ENCODE measurements at regions not wholly inside any gene's neighbourhood (a gene's known extent, or its start where the extent isn't known, plus 50 kb on each side); places are given as distances from the start of the nearest gene placed in this dataset.

GRCh38 chr4:83864097-83864817, 328.3 kb downstream of the GPAT3 start:
- no peak for FAIRE-seq
- no peak for TF ChIP-seq POU2F2 (IDR thresholded peaks at IDR 0.05; ENCODE audit: low read depth, low read length)
- TF ChIP-seq POLR2AphosphoS5 (IDR thresholded peaks at IDR 0.05; ENCODE audit: low read depth, low read length): no peak
- no peak for TF ChIP-seq POLR2A (IDR thresholded peaks at IDR 0.05; ENCODE audit: low read depth, low read length)
- no peak for TF ChIP-seq SPI1 (IDR thresholded peaks at IDR 0.05; ENCODE audit: low read depth, low read length)
- no peak for TF ChIP-seq TAF1 (IDR thresholded peaks at IDR 0.05; ENCODE audit: low read depth, low read length)
- TF ChIP-seq PAX5 (IDR thresholded peaks at IDR 0.05; ENCODE audit: insufficient read depth, low read length, severe bottlenecking): no peak
- no peak for DNase-seq (ENCODE audit: insufficient read length, low spot score)

- DNase-seq (ENCODE audit: insufficient read length, low spot score): no peak
- no peak for FAIRE-seq
- TF ChIP-seq POLR2AphosphoS5 (IDR thresholded peaks at IDR 0.05; ENCODE audit: low read depth, low read length): no peak
Observed at GRCh38 chr4:83862471-83862870, 326.6 kb downstream of the GPAT3 start.

GRCh38 chr4:83860200-83860599, 324.3 kb downstream of the GPAT3 start:
- TF ChIP-seq TAF1 (IDR thresholded peaks at IDR 0.05; ENCODE audit: low read depth, low read length) (no peak), POLR2A (IDR thresholded peaks at IDR 0.05; ENCODE audit: low read depth, low read length) (no peak), POLR2AphosphoS5 (IDR thresholded peaks at IDR 0.05; ENCODE audit: low read depth, low read length) (no peak), SPI1 (IDR thresholded peaks at IDR 0.05; ENCODE audit: low read depth, low read length) (no peak), POU2F2 (IDR thresholded peaks at IDR 0.05; ENCODE audit: low read depth, low read length) (no peak), PAX5 (IDR thresholded peaks at IDR 0.05; ENCODE audit: insufficient read depth, low read length, severe bottlenecking) (no peak)
- DNase-seq (ENCODE audit: insufficient read length, low spot score) (no peak), FAIRE-seq (no peak)

- FAIRE-seq (no peak), DNase-seq (ENCODE audit: insufficient read length, low spot score) (no peak)
- no peak for TF ChIP-seq POLR2A (IDR thresholded peaks at IDR 0.05; ENCODE audit: low read depth, low read length)
- TF ChIP-seq POU2F2 (IDR thresholded peaks at IDR 0.05; ENCODE audit: low read depth, low read length): no peak
- no peak for TF ChIP-seq POLR2AphosphoS5 (IDR thresholded peaks at IDR 0.05; ENCODE audit: low read depth, low read length)
Observed at GRCh38 chr4:83858131-83858530, 322.2 kb downstream of the GPAT3 start.

GRCh38 chr4:83855044-83855443, 319.1 kb downstream of the GPAT3 start:
- DNase-seq (ENCODE audit: insufficient read length, low spot score): no peak
- FAIRE-seq: no peak
- TF ChIP-seq PAX5 (IDR thresholded peaks at IDR 0.05; ENCODE audit: insufficient read depth, low read length, severe bottlenecking) (no peak), TAF1 (IDR thresholded peaks at IDR 0.05; ENCODE audit: low read depth, low read length) (no peak), SPI1 (IDR thresholded peaks at IDR 0.05; ENCODE audit: low read depth, low read length) (no peak), POLR2AphosphoS5 (IDR thresholded peaks at IDR 0.05; ENCODE audit: low read depth, low read length) (no peak), POU2F2 (IDR thresholded peaks at IDR 0.05; ENCODE audit: low read depth, low read length) (no peak), POLR2A (IDR thresholded peaks at IDR 0.05; ENCODE audit: low read depth, low read length) (no peak)

GRCh38 chr4:83852085-83852451, 316.2 kb downstream of the GPAT3 start:
- FAIRE-seq (no peak), DNase-seq (ENCODE audit: insufficient read length, low spot score) (no peak)
- TF ChIP-seq SPI1 (IDR thresholded peaks at IDR 0.05; ENCODE audit: low read depth, low read length) (no peak), TAF1 (IDR thresholded peaks at IDR 0.05; ENCODE audit: low read depth, low read length) (no peak), POU2F2 (IDR thresholded peaks at IDR 0.05; ENCODE audit: low read depth, low read length) (no peak), POLR2AphosphoS5 (IDR thresholded peaks at IDR 0.05; ENCODE audit: low read depth, low read length) (no peak), POLR2A (IDR thresholded peaks at IDR 0.05; ENCODE audit: low read depth, low read length) (no peak), PAX5 (IDR thresholded peaks at IDR 0.05; ENCODE audit: insufficient read depth, low read length, severe bottlenecking) (no peak)

GRCh38 chr4:83851261-83852084, 315.6 kb downstream of the GPAT3 start:
- FAIRE-seq: no peak
- no peak for DNase-seq (ENCODE audit: insufficient read length, low spot score)
- TF ChIP-seq POLR2A (IDR thresholded peaks at IDR 0.05; ENCODE audit: low read depth, low read length): no peak
- TF ChIP-seq SPI1 (IDR thresholded peaks at IDR 0.05; ENCODE audit: low read depth, low read length): no peak
- TF ChIP-seq POU2F2 (IDR thresholded peaks at IDR 0.05; ENCODE audit: low read depth, low read length): no peak
- TF ChIP-seq PAX5 (IDR thresholded peaks at IDR 0.05; ENCODE audit: insufficient read depth, low read length, severe bottlenecking): no peak
- no peak for TF ChIP-seq POLR2AphosphoS5 (IDR thresholded peaks at IDR 0.05; ENCODE audit: low read depth, low read length)
- TF ChIP-seq TAF1 (IDR thresholded peaks at IDR 0.05; ENCODE audit: low read depth, low read length): no peak

- FAIRE-seq (no peak), DNase-seq (ENCODE audit: insufficient read length, low spot score) (no peak)
- TF ChIP-seq POLR2A (IDR thresholded peaks at IDR 0.05; ENCODE audit: low read depth, low read length) (no peak), PAX5 (IDR thresholded peaks at IDR 0.05; ENCODE audit: insufficient read depth, low read length, severe bottlenecking) (no peak), POU2F2 (IDR thresholded peaks at IDR 0.05; ENCODE audit: low read depth, low read length) (no peak), TAF1 (IDR thresholded peaks at IDR 0.05; ENCODE audit: low read depth, low read length) (no peak), SPI1 (IDR thresholded peaks at IDR 0.05; ENCODE audit: low read depth, low read length) (no peak), POLR2AphosphoS5 (IDR thresholded peaks at IDR 0.05; ENCODE audit: low read depth, low read length) (no peak)
Observed at GRCh38 chr4:83850435-83850834, 314.5 kb downstream of the GPAT3 start.

GRCh38 chr4:83846193-83846830, 310.4 kb downstream of the GPAT3 start:
- FAIRE-seq: no peak
- no peak for TF ChIP-seq SPI1 (IDR thresholded peaks at IDR 0.05; ENCODE audit: low read depth, low read length)
- TF ChIP-seq POLR2A (IDR thresholded peaks at IDR 0.05; ENCODE audit: low read depth, low read length): no peak
- no peak for TF ChIP-seq TAF1 (IDR thresholded peaks at IDR 0.05; ENCODE audit: low read depth, low read length)
- TF ChIP-seq PAX5 (IDR thresholded peaks at IDR 0.05; ENCODE audit: insufficient read depth, low read length, severe bottlenecking): no peak
- no peak for TF ChIP-seq POLR2AphosphoS5 (IDR thresholded peaks at IDR 0.05; ENCODE audit: low read depth, low read length)
- no peak for TF ChIP-seq POU2F2 (IDR thresholded peaks at IDR 0.05; ENCODE audit: low read depth, low read length)

More at GRCh38 chr4:83846193-83846830, 310.4 kb downstream of the GPAT3 start:
- no peak for DNase-seq (ENCODE audit: insufficient read length, low spot score)
